Testis (tissue), 2 donors: ENCODE measurements at regions not wholly inside any gene's neighbourhood (a gene's known extent, or its start where the extent isn't known, plus 50 kb on each side); places are given as distances from the start of the nearest gene placed in this dataset.

Experiments
- DNase-seq: peaks from one replicate; pipeline ENCODE4 v3.0.0-alpha.2; 2019
- H3K27ac ChIP-seq, 2 donors: fragments of 200-600 bp; sonication (generic); one replicate each; pipeline ENCODE4 v1.5.1; 2019
- H3K27me3 ChIP-seq: fragments of 200-600 bp; sonication (generic); one replicate; pipeline ENCODE4 v1.5.1; 2019
- H3K36me3 ChIP-seq: fragments of 200-600 bp; sonication (generic); one replicate; pipeline ENCODE4 v1.5.1; 2017; ENCODE audit warnings: low read depth; ENCODE audit errors: missing control alignments
- H3K4me1 ChIP-seq: fragments of 200-600 bp; sonication (generic); one replicate; pipeline ENCODE4 v1.5.1; 2019
- H3K4me3 ChIP-seq, 2 donors: fragments of 200-600 bp; sonication (generic); one replicate each; pipeline ENCODE4 v1.5.1; 2017 to 2019
- H3K9me3 ChIP-seq: fragments of 200-600 bp; sonication (generic); one replicate; pipeline ENCODE4 v1.5.1; 2017
- POLR2A ChIP-seq: fragments of 450-650 bp; IDR thresholded peaks from one replicate; pipeline ENCODE4 v1.6.1; 2017; ENCODE audit warnings: antibody characterized with exemption, mild to moderate bottlenecking, moderate library complexity
- whole genome bisulfite sequencing, 2 donors: methylation state at CpG; one replicate each; pipeline ENCODE4 v1.1.5; 2018; 5-methylcytosine and 5-hydroxymethylcytosine counted together
- intact Hi-C: fragments of 100-400 bp; cut with DNase I; formaldehyde crosslinking; loops from one replicate; pipeline ENCODE4 v1.15.1; 2023; ENCODE audit warnings: low total_unique reads
- TF ChIP-seq, protein P1 (sequence below), 3 experiments: fragments of 450-650 bp in 2 of 3; fragments of 200-600 bp in 1 of 3; sonication (generic) in 1 of 3; IDR thresholded peaks; one replicate each; pipeline ENCODE4 v1.5.1; 2016 to 2019; ENCODE audit warnings: antibody characterized with exemption in 3 of 3, mild to moderate bottlenecking in 2 of 3, moderate library complexity in 1 of 3

DNA sequence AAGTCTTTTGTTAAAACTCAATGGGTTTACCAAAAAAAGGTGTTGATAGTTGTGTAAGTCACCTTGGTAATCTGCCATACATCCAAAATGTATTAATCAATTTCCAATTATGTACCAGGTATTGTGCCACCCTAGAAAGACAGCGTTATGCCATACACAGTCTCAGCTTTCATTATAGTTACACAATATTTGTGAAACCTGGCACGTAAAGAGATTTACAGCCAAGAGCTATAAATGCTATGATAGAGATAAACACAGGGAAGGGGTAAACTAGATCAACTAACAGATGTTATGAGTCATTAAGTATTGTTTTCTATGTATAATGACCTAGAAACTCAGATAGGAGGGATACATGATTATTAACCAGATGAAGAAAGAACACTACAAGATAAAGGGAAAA lies 725.6 kb upstream of the SLITRK5 start:
- Histone ChIP-seq H3K4me3 (no peak overlapping the region), H3K27me3 (no peaks in the 10 kb centered on the region), H3K4me1 (no peaks in the 10 kb centered on the region), H3K27ac (no peak overlapping the region), H3K36me3 (no peaks in the 10 kb centered on the region), H3K9me3 (no peaks in the 10 kb centered on the region)
- TF ChIP-seq, protein P1, sequence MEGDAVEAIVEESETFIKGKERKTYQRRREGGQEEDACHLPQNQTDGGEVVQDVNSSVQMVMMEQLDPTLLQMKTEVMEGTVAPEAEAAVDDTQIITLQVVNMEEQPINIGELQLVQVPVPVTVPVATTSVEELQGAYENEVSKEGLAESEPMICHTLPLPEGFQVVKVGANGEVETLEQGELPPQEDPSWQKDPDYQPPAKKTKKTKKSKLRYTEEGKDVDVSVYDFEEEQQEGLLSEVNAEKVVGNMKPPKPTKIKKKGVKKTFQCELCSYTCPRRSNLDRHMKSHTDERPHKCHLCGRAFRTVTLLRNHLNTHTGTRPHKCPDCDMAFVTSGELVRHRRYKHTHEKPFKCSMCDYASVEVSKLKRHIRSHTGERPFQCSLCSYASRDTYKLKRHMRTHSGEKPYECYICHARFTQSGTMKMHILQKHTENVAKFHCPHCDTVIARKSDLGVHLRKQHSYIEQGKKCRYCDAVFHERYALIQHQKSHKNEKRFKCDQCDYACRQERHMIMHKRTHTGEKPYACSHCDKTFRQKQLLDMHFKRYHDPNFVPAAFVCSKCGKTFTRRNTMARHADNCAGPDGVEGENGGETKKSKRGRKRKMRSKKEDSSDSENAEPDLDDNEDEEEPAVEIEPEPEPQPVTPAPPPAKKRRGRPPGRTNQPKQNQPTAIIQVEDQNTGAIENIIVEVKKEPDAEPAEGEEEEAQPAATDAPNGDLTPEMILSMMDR (IDR thresholded peaks at IDR 0.05), result no peak
- TF ChIP-seq POLR2A, result no peak
- no peak for DNase-seq
- intact Hi-C loops, result no loop called here
- WGBS, 2 donors, result 81 to 96% methylated on average over 2 of the region's 2 CpGs

DNA sequence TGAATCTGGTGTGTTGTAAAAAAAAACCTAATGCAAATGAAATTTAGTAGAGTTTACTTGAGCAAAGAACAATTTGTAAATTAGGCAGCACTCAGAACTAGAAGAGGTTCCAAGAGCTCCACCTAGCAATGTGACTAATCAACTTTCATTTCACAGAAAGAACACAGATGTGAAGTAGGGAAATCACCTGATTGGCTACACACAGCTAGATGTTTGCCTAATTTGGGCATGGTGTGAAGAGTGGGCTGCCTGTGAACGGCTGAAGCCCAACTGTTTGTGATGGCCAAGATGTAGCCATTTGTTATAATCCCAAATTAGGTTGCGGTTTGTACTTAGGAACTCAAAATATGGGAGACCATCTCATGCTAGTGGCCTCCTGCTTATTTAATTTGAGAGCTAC lies 724.4 kb upstream of the SLITRK5 start:
- no peak overlapping the region for H3K4me3 ChIP-seq
- no peak for TF ChIP-seq POLR2A
- no peaks in the 10 kb centered on the region for H3K36me3 ChIP-seq
- H3K27me3 ChIP-seq, result no peaks in the 10 kb centered on the region
- no peaks in the 10 kb centered on the region for H3K4me1 ChIP-seq
- no peak overlapping the region for H3K27ac ChIP-seq
- DNase-seq, result no peak
- WGBS, 2 donors, result 82% methylated on average over 2 of the region's 2 CpGs
- no peaks in the 10 kb centered on the region for H3K9me3 ChIP-seq
- intact Hi-C loops, result no loop called here

DNA sequence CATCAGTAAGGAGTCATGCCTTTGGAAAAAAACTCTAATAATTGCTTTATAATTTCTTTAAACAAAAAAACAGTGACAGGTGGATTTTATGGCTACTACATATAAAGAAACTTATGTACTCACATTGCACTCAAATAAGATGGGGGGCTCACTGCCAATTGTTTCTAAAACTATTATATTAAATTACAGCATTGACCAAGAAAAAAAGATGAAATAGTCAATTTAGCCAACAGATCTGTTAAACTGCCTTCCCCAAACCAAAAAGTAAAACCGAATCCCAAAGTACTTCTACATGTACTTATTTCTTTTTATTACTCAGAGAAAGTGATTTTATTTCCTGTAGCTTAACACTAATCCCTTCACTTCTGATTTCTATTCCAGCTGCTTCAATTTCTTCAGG lies 716.8 kb upstream of the SLITRK5 start:
- Histone ChIP-seq H3K36me3 (no peaks in the 10 kb centered on the region), H3K4me3 (no peak overlapping the region), H3K9me3 (no peaks in the 10 kb centered on the region), H3K4me1 (no peaks in the 10 kb centered on the region), H3K27ac (no peak overlapping the region), H3K27me3 (no peaks in the 10 kb centered on the region)
- no peak for DNase-seq
- WGBS, 2 donors, result 75 to 80% methylated on average over 1 of the region's 1 CpG
- TF ChIP-seq, protein P1 (IDR thresholded peaks at IDR 0.05), result no peak
- TF ChIP-seq POLR2A, result no peak
- intact Hi-C loops, result no loop called here

DNA sequence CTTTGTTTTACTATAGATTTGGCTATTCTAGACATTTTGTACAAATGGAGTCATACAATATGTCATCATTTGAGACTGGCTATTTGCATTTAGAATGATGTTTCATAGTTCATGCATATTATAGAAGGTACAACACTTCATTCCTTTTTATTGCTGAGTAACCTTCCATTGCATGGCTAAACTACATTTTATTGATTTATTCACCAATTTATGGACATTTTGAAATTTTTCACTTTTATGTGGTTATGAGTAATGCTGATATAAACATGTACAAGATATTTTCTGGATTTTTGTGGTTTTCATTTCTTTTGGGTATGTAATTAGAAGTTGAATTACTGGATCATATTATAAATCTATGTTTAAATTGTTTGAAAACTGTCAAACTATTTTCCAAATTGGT lies 710.3 kb upstream of the SLITRK5 start:
- no peak for TF ChIP-seq POLR2A
- TF ChIP-seq, protein P1 (IDR thresholded peaks at IDR 0.05), result no peak
- H3K27me3 ChIP-seq, result no peaks in the 10 kb centered on the region
- intact Hi-C loops, result no loop called here
- H3K4me1 ChIP-seq, result no peaks in the 10 kb centered on the region
- no peak for DNase-seq
- no peak overlapping the region for H3K27ac ChIP-seq
- no peaks in the 10 kb centered on the region for H3K36me3 ChIP-seq
- no peaks in the 10 kb centered on the region for H3K9me3 ChIP-seq
- no peak overlapping the region for H3K4me3 ChIP-seq

DNA sequence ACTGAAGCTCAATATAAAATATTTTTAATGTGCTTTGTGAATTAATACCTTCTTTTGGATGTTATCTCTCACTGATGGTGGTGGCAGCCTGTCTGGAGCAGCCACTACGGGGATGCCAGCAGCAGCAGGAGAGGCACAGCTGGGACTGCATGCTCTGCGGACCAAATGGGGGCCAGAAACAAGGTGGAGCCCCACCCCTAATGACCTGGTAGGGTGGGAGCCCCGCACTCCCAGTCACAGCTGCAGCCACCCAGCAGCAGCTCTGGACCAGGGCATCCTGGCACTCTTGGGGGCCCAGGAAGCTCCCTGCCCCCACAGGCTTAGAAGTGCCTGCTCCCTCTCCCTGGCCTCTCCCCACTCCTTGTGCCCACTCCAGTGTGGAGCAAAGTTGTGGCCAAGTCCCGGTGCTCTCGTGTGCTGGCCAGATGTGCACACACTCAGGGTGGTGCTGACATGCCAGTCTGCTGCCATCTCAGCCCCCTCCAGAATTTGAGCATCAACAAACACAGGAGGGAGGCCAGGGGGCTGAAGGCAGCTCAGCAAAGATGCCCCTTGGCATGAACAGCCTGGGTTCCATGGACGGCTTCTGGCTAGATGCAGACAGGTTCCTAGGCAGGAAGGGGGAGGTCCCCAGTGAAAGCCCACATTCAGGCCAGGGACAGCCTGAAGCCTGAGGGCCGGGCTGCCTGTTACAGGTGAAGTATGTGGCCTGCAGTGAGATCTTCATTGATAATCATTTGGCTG lies 696.7 kb upstream of the SLITRK5 start:
- DNase-seq, result no peak
- Histone ChIP-seq H3K27me3 (no peaks in the 10 kb centered on the region), H3K4me3 (no peak overlapping the region), H3K36me3 (no peaks in the 10 kb centered on the region), H3K9me3 (no peaks in the 10 kb centered on the region), H3K4me1 (no peaks in the 10 kb centered on the region), H3K27ac (no peak overlapping the region)
- WGBS, 2 donors, result 79 to 88% methylated on average over 4 to 7 of the region's 7 CpGs
- TF ChIP-seq, protein P1 (IDR thresholded peaks at IDR 0.05), result no peak
- TF ChIP-seq POLR2A, result no peak
- intact Hi-C loops, result no loop called here
